Panc1 (cell line): ENCODE measurements at regions not wholly inside any gene's neighbourhood (a gene's known extent, or its start where the extent isn't known, plus 50 kb on each side); places are given as distances from the start of the nearest gene placed in this dataset.

ENCODE experiments used
- ATAC-seq: fragments of 200-7000 bp; cut with Tn5 transposase; 2 replicates; pipeline ENCODE4 v1.9.1; 2020; ENCODE audit warnings: mild to moderate bottlenecking, moderate library complexity
- BruUV-seq: library from RNA; stranded (reverse); fragments of 400-500 nt; replicated peaks from 2 replicates; lab custom pipeline; 2021; lab: Mats Ljungman, UMichigan
- CTCF ChIA-PET: fragments of 300-600 bp; sonication (Branson Sonifier 250); formaldehyde crosslinking; loops from one replicate; lab custom pipeline; 2022; ENCODE audit warnings: antibody characterized with exemption; lab: Charles Lee
- POLR2A ChIA-PET: fragments of 300-600 bp; sonication (Branson Sonifier 250); formaldehyde crosslinking; loops from one replicate; lab custom pipeline; 2022; ENCODE audit warnings: antibody characterized with exemption; lab: Charles Lee
- DNase-seq: peaks from one replicate; pipeline ENCODE4 v3.0.0-alpha.2; 2010; ENCODE audit warnings: low read depth, low spot score
- H3K27ac ChIP-seq: 2 replicates; pipeline ENCODE4 v1.5.1; 2011; ENCODE audit warnings: mild to moderate bottlenecking, low read length, inconsistent platforms
- H3K27me3 ChIP-seq: fragments of 200-500 bp; sonication (Bioruptor generic); 2 replicates; pipeline ENCODE4 v1.6.0; 2014; ENCODE audit warnings: low read length, inconsistent platforms; ENCODE audit not compliant: control insufficient read depth, insufficient read depth
- H3K36me3 ChIP-seq: fragments of 200-500 bp; sonication (Bioruptor generic); 2 replicates; pipeline ENCODE4 v1.5.1; 2014; ENCODE audit warnings: inconsistent platforms, mild to moderate bottlenecking, low read length, moderate library complexity; ENCODE audit not compliant: control insufficient read depth, insufficient read depth
- H3K4me1 ChIP-seq: 2 replicates; pipeline ENCODE4 v1.5.1; 2011; ENCODE audit warnings: inconsistent platforms, mild to moderate bottlenecking, low read length, moderate library complexity; ENCODE audit not compliant: control insufficient read depth, insufficient read depth
- H3K4me3 ChIP-seq, 2 experiments: 2 replicates each; pipeline ENCODE4 v1.5.1; 2011 to 2012; ENCODE audit warnings: low read depth in 2 of 2, low read length in 2 of 2, mild to moderate bottlenecking in 2 of 2, inconsistent platforms in 1 of 2, moderate library complexity in 1 of 2
- H3K9me3 ChIP-seq: fragments of 200-500 bp; sonication (Bioruptor generic); 2 replicates; pipeline ENCODE4 v1.5.1; 2014; ENCODE audit warnings: low read depth, mild to moderate bottlenecking, inconsistent platforms, low read length, moderate library complexity; ENCODE audit not compliant: control insufficient read depth, insufficient read depth
- POLR2AphosphoS5 ChIP-seq: IDR thresholded peaks from 2 replicates; pipeline ENCODE4 v1.6.1; 2012; ENCODE audit warnings: mild to moderate bottlenecking, low read depth, low read length, moderate library complexity
- REST ChIP-seq, 2 experiments: IDR thresholded peaks; 2 replicates each; pipeline ENCODE4 v1.6.1; 2011 to 2012; ENCODE audit warnings: low read depth in 2 of 2, control low read depth in 1 of 2, low read length in 1 of 2, mild to moderate bottlenecking in 1 of 2, moderate library complexity in 1 of 2; ENCODE audit not compliant: insufficient read depth in 1 of 2
- SIN3A ChIP-seq: IDR thresholded peaks from 2 replicates; pipeline ENCODE4 v1.6.1; 2012; ENCODE audit warnings: low read depth, mild to moderate bottlenecking, low read length, moderate library complexity, borderline replicate concordance; ENCODE audit not compliant: insufficient read depth
- TCF7L2 ChIP-seq: IDR thresholded peaks from 2 replicates; pipeline ENCODE4 v1.6.1; 2011; ENCODE audit warnings: mild to moderate bottlenecking, low read depth, low read length, inconsistent platforms
- in situ Hi-C: cut with HindIII; loops from 2 replicates; pipeline ENCODE4 v1.10.0; 2016; ENCODE audit warnings: low sequenced_read_pairs, low pct_unique_long_range_greater_than_20kb
- intact Hi-C: fragments of 100-400 bp; cut with micrococcal nuclease; formaldehyde crosslinking; loops from one replicate; pipeline ENCODE4 v1.10.0; 2022; ENCODE audit not compliant: unreplicated experiment
- TF ChIP-seq, protein P1 (sequence below): fragments of 450-650 bp; IDR thresholded peaks from 2 replicates; pipeline ENCODE4 v1.5.1; 2017; ENCODE audit warnings: mild to moderate bottlenecking

DNA sequence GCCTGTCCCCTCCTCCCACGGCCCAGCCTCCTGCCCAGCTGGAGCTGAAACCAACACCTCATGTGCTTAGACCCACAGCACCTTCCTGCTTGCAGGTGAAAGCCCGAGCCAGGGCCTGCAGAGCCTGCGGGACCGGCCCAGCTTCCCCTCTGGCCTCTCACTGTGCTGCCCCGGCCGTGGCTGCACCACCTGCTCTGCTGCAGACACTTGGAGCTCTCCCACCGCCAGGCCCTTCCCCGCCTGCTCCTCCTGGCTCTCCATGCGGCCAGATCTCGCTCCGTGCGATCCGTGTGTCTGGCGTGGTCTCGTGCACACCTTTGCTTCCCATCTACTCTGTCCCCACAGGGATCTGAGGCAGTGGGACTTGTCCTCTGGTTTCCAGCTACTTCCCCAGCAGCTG lies 72.2 kb upstream of the FBRSL1 start:
- no TSS peak for BruUV-seq
- in situ Hi-C loops: no loop called here
- Histone ChIP-seq H3K9me3 (no peaks in the 10 kb centered on the region), H3K36me3 (no peaks in the 10 kb centered on the region), H3K4me1 (peaks cover 14% of the 10 kb centered on the region), H3K4me3 (no peak overlapping the region), H3K27ac (no peak overlapping the region), H3K27me3 (no peaks in the 10 kb centered on the region; the same call in 1 of the 2 replicates)
- TF ChIP-seq POLR2AphosphoS5: no peak
- TF ChIP-seq, protein P1, sequence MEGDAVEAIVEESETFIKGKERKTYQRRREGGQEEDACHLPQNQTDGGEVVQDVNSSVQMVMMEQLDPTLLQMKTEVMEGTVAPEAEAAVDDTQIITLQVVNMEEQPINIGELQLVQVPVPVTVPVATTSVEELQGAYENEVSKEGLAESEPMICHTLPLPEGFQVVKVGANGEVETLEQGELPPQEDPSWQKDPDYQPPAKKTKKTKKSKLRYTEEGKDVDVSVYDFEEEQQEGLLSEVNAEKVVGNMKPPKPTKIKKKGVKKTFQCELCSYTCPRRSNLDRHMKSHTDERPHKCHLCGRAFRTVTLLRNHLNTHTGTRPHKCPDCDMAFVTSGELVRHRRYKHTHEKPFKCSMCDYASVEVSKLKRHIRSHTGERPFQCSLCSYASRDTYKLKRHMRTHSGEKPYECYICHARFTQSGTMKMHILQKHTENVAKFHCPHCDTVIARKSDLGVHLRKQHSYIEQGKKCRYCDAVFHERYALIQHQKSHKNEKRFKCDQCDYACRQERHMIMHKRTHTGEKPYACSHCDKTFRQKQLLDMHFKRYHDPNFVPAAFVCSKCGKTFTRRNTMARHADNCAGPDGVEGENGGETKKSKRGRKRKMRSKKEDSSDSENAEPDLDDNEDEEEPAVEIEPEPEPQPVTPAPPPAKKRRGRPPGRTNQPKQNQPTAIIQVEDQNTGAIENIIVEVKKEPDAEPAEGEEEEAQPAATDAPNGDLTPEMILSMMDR: no peak
- no peak for TF ChIP-seq TCF7L2
- no peak for TF ChIP-seq SIN3A
- no peak for TF ChIP-seq REST (IDR thresholded peaks at IDR 0.05; ENCODE audit: insufficient read depth in 1 of 2, low read depth in 2 of 2, low read length in 1 of 2)
- DNase-seq (no peak), ATAC-seq (no peak)
- intact Hi-C loops: loop anchor here (5.0 kb wide), 1 partner anchor 105 kb away; no protein-coding TSS in a partner anchor
- CTCF ChIA-PET: interaction anchor here (0.6 kb wide), 1 partner anchor 107 kb away, joined by 3 read pairs; no protein-coding TSS in a partner anchor
- POLR2A ChIA-PET: interaction anchor here (0.7 kb wide), 1 partner anchor 13 kb away, joined by 3 read pairs; no protein-coding TSS in a partner anchor

DNA sequence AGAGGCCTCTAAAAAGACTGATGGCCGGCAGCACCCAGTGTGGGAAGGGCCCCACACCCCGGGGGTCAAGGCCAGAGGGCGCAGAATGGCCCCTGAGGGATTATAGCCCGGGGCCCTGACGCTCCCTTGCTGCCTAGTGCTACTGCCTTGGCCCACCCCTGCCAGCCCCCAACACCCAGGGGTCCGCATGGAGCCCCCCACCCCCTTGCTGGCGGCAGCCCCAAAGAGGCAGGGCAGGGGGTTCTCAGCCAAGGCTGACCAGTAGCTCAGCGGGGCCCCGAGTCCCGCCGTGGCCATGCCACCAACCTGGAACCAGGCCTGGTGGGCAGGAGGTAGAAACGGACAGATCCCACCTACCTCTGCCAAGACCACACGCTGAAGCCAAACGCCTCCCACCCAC lies 73.1 kb upstream of the FBRSL1 start:
- in situ Hi-C loops (no loop called here), intact Hi-C loops (loop anchor here (5.0 kb wide), 1 partner anchor 105 kb away; no protein-coding TSS in a partner anchor)
- no peaks in the 10 kb centered on the region for H3K9me3 ChIP-seq
- H3K4me1 ChIP-seq: peaks cover 14% of the 10 kb centered on the region
- H3K27ac ChIP-seq: no peak overlapping the region
- ChIA-PET POLR2A (no interaction called here), CTCF (no interaction called here)
- ATAC-seq: no peak
- H3K36me3 ChIP-seq: no peaks in the 10 kb centered on the region
- H3K27me3 ChIP-seq: no peaks in the 10 kb centered on the region; the same call in 1 of the 2 replicates
- no peak for DNase-seq
- no peak overlapping the region for H3K4me3 ChIP-seq
- BruUV-seq: no TSS peak
- TF ChIP-seq SIN3A: no peak
- TF ChIP-seq TCF7L2: no peak
- TF ChIP-seq, protein P1: no peak
- no peak for TF ChIP-seq REST (IDR thresholded peaks at IDR 0.05; ENCODE audit: insufficient read depth in 1 of 2, low read depth in 2 of 2, low read length in 1 of 2)
- TF ChIP-seq POLR2AphosphoS5: no peak
